ENCODE measurements at regions not wholly inside any gene's neighbourhood (a gene's known extent, or its start where the extent isn't known, plus 50 kb on each side); places are given as distances from the start of the nearest gene placed in this dataset.

DNA sequence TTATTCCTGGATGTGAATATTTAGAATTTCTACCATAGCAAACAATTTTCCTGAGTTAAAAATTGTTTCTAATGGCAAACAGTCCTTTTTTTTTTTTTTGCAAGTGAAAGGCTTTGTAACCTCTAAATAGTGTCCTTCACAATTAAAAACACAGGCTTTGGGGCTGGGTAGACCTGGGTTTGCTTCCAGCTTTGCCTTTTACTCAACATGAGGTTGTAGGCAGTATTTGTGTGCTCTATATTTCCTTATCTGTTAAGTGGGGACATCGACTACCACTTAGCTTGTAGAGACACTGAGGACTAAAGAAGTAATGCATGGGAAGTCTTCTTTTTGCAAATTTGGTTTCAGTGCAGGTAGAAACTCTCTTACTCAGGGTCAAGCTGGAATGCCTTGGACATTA lies 169.4 kb upstream of the GRB10 start:
- H3K4me3 Mint-ChIP-seq = no peak overlapping the region
- no peaks in the 10 kb centered on the region for H3K4me1 Mint-ChIP-seq
- no peak overlapping the region for H3K27ac Mint-ChIP-seq (ENCODE audit: low read depth)
- no peak for ATAC-seq (replicated peaks; ENCODE audit: extremely low read depth, poor library complexity, severe bottlenecking)
- peaks cover 19% of the 10 kb centered on the region for H3K27me3 Mint-ChIP-seq
- DNase-seq (ENCODE audit: low spot score in 2 of 2) = no peak
- H3K36me3 Mint-ChIP-seq (ENCODE audit: insufficient read depth) = peaks cover 2% of the 10 kb centered on the region
- H3K9me3 Mint-ChIP-seq = peaks cover 15% of the 10 kb centered on the region

DNA sequence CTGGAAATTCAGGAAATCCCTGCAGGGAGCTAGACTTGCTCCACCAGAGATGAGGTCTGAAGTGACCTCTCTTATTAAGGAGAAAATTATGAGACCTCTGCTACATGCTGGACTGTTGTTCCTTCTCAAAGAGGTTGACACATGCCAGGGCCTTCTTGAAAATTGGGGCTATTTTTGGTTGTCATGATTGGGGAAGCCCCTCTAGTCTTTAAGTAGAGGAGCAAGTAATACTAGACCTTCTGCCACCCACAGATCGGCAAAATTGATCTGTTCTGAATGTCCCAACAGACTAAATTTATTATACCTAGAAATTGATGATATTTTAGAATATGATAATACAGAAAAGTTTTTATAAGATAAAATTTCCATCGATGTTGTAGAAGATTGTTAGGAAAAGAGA lies 160.8 kb upstream of the GRB10 start:
- Mint-ChIP-seq H3K36me3 (ENCODE audit: insufficient read depth) (no peaks in the 10 kb centered on the region), H3K27ac (ENCODE audit: low read depth) (no peak overlapping the region), H3K27me3 (peaks cover 47% of the 10 kb centered on the region), H3K9me3 (peaks cover 5% of the 10 kb centered on the region), H3K4me1 (no peaks in the 10 kb centered on the region), H3K4me3 (no peak overlapping the region)
- DNase-seq (ENCODE audit: low spot score in 2 of 2) (no peak), ATAC-seq (replicated peaks; ENCODE audit: extremely low read depth, poor library complexity, severe bottlenecking) (no peak)

DNA sequence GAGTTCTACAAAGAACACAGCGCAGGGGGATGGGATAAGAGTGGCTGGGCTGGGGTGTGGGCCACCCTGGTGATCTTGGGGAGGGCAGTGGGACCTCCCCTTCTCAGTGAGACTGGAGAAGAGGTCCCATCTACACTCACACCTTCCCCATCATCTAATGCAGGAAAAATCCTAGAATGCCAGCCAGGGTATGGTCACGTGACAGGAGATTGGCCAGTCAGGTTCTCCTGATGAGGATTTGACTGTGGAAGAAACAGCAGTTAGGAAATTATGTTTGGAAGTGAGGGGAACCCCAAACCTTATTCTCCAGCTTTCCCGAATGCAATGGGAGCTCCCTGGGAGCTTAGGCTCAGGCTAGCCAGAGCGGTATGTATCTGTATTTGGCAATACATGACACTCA lies 158.8 kb upstream of the GRB10 start:
- no peaks in the 10 kb centered on the region for H3K4me1 Mint-ChIP-seq
- DNase-seq (ENCODE audit: low spot score in 2 of 2) = no peak
- no peak overlapping the region for H3K27ac Mint-ChIP-seq (ENCODE audit: low read depth)

DNA sequence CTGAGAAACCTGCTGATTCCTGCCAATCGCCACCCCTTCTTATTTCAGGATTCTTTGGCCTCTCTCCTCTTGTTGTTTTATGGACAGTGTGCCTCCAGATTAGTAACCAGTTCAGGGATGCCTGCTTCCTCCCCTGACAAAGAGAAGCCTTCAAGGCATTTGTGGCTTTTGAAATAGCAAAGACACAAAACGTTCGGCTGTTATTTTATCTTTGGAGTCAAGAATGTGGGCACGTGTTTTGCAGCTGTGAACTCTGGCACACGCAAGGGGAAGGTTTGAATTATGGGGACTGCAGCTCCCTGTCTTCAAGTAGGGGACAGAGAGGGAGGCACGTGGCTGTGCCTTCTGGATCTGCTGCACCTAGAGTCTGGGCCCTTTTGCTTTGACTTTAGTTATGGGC lies 157.9 kb upstream of the GRB10 start:
- ATAC-seq (replicated peaks; ENCODE audit: extremely low read depth, poor library complexity, severe bottlenecking) (no peak), DNase-seq (ENCODE audit: low spot score in 2 of 2) (no peak)
- H3K4me3 Mint-ChIP-seq = no peak overlapping the region
- H3K4me1 Mint-ChIP-seq = no peaks in the 10 kb centered on the region
- H3K36me3 Mint-ChIP-seq (ENCODE audit: insufficient read depth) = no peaks in the 10 kb centered on the region
- H3K9me3 Mint-ChIP-seq = peaks cover 6% of the 10 kb centered on the region
- peaks cover 61% of the 10 kb centered on the region for H3K27me3 Mint-ChIP-seq
- no peak overlapping the region for H3K27ac Mint-ChIP-seq (ENCODE audit: low read depth)

More for the DNA sequence above, 158.8 kb upstream of the GRB10 start:
- Mint-ChIP-seq H3K4me3 (no peak overlapping the region), H3K36me3 (ENCODE audit: insufficient read depth) (no peaks in the 10 kb centered on the region), H3K9me3 (no peaks in the 10 kb centered on the region), H3K27me3 (peaks cover 54% of the 10 kb centered on the region)
- ATAC-seq (replicated peaks; ENCODE audit: extremely low read depth, poor library complexity, severe bottlenecking) = no peak

DNA sequence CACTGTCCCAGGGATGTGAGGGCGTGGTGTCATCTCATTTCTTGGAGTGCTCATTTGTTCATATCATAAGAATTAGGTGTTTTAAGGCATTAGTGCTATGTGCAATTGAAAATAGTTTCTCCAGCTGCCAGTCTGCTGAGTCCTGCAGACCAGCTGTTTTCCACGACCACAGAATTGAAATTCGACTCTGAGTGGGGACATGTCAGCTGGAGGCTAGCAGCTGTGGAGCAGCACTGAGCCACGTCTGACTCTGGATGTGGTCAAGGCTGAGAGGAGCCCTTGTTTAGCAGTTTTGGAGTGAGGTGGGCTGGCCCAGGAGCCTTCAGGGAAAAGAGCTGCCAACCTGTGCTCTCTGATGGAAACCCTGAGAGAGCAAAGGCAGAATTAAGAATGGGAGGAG lies 156.3 kb upstream of the GRB10 start:
- Mint-ChIP-seq H3K4me3 (no peak overlapping the region), H3K4me1 (no peaks in the 10 kb centered on the region), H3K27ac (ENCODE audit: low read depth) (no peak overlapping the region)

DNA sequence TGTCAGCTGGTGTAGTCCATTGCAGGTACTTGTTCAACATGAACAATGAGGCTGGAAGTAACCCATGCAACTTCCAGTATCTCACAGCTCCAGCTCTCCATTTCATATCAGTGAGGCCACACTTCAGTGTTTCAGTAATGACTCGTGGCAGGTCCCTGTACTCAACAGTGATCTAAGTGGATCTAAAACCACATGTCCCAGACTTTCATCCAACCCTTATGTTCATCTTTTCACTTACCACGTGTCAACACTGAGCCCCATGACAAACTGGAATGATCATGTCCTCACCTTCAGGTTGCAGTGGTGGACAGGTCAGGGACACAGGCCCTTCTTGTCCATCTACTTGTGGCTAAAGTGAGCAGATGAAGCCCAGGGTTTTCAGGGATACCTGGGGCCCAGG lies 155.0 kb upstream of the GRB10 start:
- Mint-ChIP-seq H3K4me1 (no peaks in the 10 kb centered on the region), H3K36me3 (ENCODE audit: insufficient read depth) (no peaks in the 10 kb centered on the region), H3K27ac (ENCODE audit: low read depth) (no peak overlapping the region), H3K27me3 (peaks cover 79% of the 10 kb centered on the region), H3K4me3 (no peak overlapping the region), H3K9me3 (peaks cover 6% of the 10 kb centered on the region)
- DNase-seq (ENCODE audit: low spot score in 2 of 2) (no peak), ATAC-seq (replicated peaks; ENCODE audit: extremely low read depth, poor library complexity, severe bottlenecking) (no peak)

More for the DNA sequence above, 156.3 kb upstream of the GRB10 start:
- ATAC-seq (replicated peaks; ENCODE audit: extremely low read depth, poor library complexity, severe bottlenecking) = no peak
- H3K36me3 Mint-ChIP-seq (ENCODE audit: insufficient read depth) = no peaks in the 10 kb centered on the region
- peaks cover 69% of the 10 kb centered on the region for H3K27me3 Mint-ChIP-seq
- no peak for DNase-seq (ENCODE audit: low spot score in 2 of 2)
- peaks cover 6% of the 10 kb centered on the region for H3K9me3 Mint-ChIP-seq

DNA sequence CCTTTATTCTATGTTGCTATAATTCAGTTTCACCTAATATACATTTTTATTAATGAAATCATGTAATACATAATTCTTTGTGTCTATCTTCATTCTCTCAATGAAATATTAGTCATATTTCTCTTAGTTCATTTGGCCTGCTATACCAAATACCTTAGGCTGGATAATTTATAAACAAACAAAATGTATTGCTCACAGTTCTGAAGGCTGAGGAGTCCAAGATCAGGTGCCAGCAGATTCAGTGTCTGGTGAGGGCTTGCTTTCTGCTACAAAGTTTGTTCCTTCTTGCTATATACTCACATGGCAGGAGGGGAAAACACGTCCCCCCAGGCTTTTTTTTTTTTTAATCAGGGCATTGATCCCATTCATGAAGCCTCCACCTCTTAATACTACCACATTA lies 143.4 kb upstream of the GRB10 start:
- ATAC-seq (replicated peaks; ENCODE audit: extremely low read depth, poor library complexity, severe bottlenecking) (no peak), DNase-seq (ENCODE audit: low spot score in 2 of 2) (no peak)
- Mint-ChIP-seq H3K27ac (ENCODE audit: low read depth) (no peak overlapping the region), H3K4me1 (no peaks in the 10 kb centered on the region), H3K36me3 (ENCODE audit: insufficient read depth) (no peaks in the 10 kb centered on the region), H3K9me3 (no peaks in the 10 kb centered on the region), H3K27me3 (no peaks in the 10 kb centered on the region), H3K4me3 (no peak overlapping the region)

DNA sequence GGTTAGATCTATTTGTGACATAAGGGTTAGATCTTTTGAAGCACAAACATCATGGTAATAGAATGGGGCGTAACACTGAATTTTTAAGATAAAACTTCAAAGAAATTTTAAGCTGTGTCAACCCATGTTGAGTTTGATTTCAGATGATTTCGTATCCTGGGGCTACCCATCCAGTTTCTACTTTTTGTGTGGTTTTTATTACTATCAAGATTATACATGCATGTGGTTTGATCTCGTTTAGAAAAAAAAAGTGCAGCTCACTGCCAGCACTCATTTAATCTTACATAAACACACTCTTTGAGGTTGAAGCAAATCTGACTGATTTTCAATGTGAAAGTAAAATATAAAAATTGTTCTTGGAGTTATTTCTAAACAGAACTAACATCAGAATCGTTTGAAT lies 140.8 kb upstream of the GRB10 start:
- ATAC-seq (replicated peaks; ENCODE audit: extremely low read depth, poor library complexity, severe bottlenecking) (no peak), DNase-seq (ENCODE audit: low spot score in 2 of 2) (no peak)
- H3K36me3 Mint-ChIP-seq (ENCODE audit: insufficient read depth) = no peaks in the 10 kb centered on the region
- peaks cover 9% of the 10 kb centered on the region for H3K27me3 Mint-ChIP-seq
- H3K4me3 Mint-ChIP-seq = no peak overlapping the region
- no peaks in the 10 kb centered on the region for H3K4me1 Mint-ChIP-seq
- H3K27ac Mint-ChIP-seq (ENCODE audit: low read depth) = no peak overlapping the region
- H3K9me3 Mint-ChIP-seq = no peaks in the 10 kb centered on the region

DNA sequence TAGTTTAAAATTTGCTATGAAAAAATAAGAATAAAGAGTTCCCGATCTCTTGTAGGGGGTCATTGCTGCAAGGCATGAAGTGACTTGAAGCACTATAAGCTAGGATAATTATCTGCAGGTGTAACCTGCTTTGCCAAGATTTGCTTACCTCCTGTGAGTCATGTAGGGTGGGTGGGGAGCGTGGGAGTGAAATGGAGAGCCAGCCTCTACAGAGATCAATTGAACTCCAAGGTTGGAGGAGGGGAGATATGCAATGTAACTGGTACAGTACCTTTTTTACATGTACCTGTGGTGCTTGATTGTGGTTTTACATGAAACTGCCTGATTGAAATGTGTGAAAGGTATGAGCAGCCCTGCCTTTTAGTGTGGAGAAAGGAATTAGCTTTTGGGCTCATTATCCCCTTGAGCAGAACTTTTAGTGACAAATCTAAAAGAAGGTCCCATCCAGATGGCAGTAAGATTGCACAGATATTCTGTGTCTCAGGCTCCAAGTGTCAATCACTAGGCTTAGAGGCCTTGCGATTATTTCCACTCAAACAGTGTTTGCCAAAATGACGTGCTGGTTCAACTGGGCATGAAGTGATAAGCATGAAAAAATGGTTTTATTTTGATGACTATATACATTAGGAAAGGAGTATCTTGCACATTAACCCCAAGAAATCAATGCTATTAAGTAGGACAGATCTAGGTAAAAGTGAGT lies 138.6 kb upstream of the GRB10 start:
- Mint-ChIP-seq H3K4me1 (no peaks in the 10 kb centered on the region), H3K9me3 (no peaks in the 10 kb centered on the region), H3K36me3 (ENCODE audit: insufficient read depth) (no peaks in the 10 kb centered on the region), H3K27me3 (peaks cover 26% of the 10 kb centered on the region), H3K27ac (ENCODE audit: low read depth) (no peak overlapping the region), H3K4me3 (no peak overlapping the region)
- ATAC-seq (replicated peaks; ENCODE audit: extremely low read depth, poor library complexity, severe bottlenecking) (no peak), DNase-seq (ENCODE audit: low spot score in 2 of 2) (no peak)

DNA sequence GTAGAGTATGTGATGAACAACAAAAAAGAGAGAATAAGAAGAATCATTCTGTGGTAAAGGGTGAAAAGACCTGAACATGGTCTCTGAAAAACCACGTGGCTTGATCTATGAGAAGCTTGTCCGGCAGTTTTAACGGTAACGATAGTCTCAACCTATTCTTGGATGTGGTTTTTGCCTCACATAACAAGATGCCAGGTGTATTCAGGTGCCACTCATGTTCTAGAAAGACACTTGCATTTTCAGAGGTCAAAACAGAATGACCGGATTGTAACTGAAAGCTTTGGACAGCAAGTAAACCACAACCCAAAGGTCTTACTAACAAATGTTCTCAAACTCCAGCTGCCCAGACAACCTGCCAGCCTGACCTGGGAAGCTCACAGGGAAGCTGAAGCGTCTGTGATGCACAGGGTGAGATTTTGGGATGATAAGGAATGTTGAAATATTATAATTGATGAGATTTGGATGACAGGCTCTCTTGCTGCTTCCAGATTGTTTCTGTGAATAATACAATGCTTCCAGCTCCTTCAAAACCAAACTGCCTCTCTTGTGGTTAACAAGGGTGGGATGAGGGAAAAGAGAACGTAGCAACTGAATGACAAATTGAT lies 137.4 kb upstream of the GRB10 start:
- DNase-seq (ENCODE audit: low spot score in 2 of 2) (no peak), ATAC-seq (replicated peaks; ENCODE audit: extremely low read depth, poor library complexity, severe bottlenecking) (no peak)
- Mint-ChIP-seq H3K9me3 (no peaks in the 10 kb centered on the region), H3K4me1 (no peaks in the 10 kb centered on the region), H3K27me3 (peaks cover 29% of the 10 kb centered on the region), H3K27ac (ENCODE audit: low read depth) (no peak overlapping the region), H3K4me3 (no peak overlapping the region), H3K36me3 (ENCODE audit: insufficient read depth) (no peaks in the 10 kb centered on the region)

DNA sequence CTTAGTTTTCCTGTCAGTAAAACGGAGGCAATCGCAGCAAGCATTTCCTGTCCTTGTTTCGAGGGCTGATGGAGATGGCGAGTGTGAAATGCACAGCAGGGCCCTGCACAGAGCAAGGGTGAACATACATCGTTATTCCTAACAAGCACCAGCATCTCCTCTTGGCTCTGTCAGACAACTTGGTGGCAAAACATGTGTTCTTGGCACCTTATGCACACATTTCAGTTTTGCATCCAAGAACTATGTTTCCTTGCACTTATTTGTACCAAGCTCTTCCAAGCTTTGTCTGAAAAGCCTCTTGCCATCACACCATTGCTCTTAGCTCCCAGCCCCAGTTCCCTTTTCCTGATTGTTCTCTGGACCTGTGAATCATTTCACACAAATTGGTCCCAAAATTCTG lies 132.9 kb upstream of the GRB10 start:
- Mint-ChIP-seq H3K27ac (ENCODE audit: low read depth) (no peak overlapping the region), H3K4me1 (no peaks in the 10 kb centered on the region), H3K4me3 (no peak overlapping the region), H3K27me3 (peaks cover 39% of the 10 kb centered on the region), H3K36me3 (ENCODE audit: insufficient read depth) (no peaks in the 10 kb centered on the region), H3K9me3 (no peaks in the 10 kb centered on the region)
- no peak for ATAC-seq (replicated peaks; ENCODE audit: extremely low read depth, poor library complexity, severe bottlenecking)
- no peak for DNase-seq (ENCODE audit: low spot score in 2 of 2)

DNA sequence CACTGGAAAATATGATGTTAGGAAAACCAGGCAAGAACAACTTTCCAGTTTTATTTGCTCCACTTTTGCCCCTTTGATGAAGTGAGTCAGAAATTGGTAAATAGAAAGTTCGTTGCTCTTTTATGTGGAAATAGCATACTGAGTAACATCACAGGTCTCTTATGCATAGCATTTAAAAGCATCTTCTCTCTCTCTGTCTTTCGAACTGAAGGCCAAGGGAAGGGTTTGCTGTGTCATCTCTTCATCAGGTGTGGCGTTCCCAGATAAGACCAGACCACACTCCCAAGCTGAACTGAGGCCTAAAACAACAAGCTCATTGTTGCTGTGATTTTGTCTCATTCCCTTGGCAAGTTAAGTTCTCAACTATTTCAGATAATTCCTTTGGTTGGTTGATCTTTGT lies 131.8 kb upstream of the GRB10 start:
- ATAC-seq (replicated peaks; ENCODE audit: extremely low read depth, poor library complexity, severe bottlenecking) (no peak), DNase-seq (ENCODE audit: low spot score in 2 of 2) (no peak)
- H3K4me1 Mint-ChIP-seq = no peaks in the 10 kb centered on the region
- H3K9me3 Mint-ChIP-seq = no peaks in the 10 kb centered on the region
- no peak overlapping the region for H3K27ac Mint-ChIP-seq (ENCODE audit: low read depth)
- no peak overlapping the region for H3K4me3 Mint-ChIP-seq
- peaks cover 35% of the 10 kb centered on the region for H3K27me3 Mint-ChIP-seq
- H3K36me3 Mint-ChIP-seq (ENCODE audit: insufficient read depth) = peaks cover 2% of the 10 kb centered on the region

DNA sequence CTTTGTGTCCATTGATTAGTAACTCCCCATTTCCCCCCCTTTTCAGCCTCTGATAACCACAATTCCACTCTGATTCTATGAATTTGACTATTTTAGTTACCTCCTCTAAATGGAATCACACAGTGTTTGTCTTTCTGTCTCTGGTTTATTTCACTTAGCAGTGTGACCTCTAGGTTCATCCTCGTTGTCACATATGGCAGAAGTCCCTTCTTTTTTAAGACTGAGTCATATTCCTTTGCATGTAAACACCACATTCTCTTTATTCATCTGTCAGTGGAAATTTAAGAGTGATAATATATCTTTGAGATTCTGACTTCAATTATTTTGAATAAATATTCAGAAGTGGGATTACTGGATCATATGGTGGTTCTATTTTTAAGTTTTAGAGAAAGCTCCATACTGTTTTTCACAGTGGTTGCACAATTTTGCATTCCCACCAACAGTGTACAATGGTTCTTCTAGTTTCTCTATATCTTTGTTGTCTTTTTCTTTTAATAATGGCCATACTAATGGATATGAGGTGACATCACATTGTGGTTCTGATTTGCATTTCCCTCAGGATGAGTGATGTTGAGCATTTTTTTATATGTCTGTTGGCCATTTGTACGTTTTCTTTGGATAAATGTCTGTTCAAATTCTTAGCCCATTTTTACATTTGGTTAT lies 126.1 kb upstream of the GRB10 start:
- H3K27ac Mint-ChIP-seq (ENCODE audit: low read depth) = no peak overlapping the region
- H3K4me3 Mint-ChIP-seq = no peak overlapping the region
- no peaks in the 10 kb centered on the region for H3K9me3 Mint-ChIP-seq
- ATAC-seq (replicated peaks; ENCODE audit: extremely low read depth, poor library complexity, severe bottlenecking) (no peak), DNase-seq (ENCODE audit: low spot score in 2 of 2) (no peak)
- no peaks in the 10 kb centered on the region for H3K27me3 Mint-ChIP-seq
- H3K36me3 Mint-ChIP-seq (ENCODE audit: insufficient read depth) = peaks cover 4% of the 10 kb centered on the region
- H3K4me1 Mint-ChIP-seq = no peaks in the 10 kb centered on the region
